ENCODE measurements at regions not wholly inside any gene's neighbourhood (a gene's known extent, or its start where the extent isn't known, plus 50 kb on each side); places are given as distances from the start of the nearest gene placed in this dataset.

- Histone ChIP-seq H3K4me3 (ENCODE audit: low read length) (no peak overlapping the region), H3K4me1 (ENCODE audit: control insufficient read depth, insufficient read depth, low read length) (no peaks in the 10 kb centered on the region), H3K36me3 (ENCODE audit: control insufficient read depth, insufficient read depth, low read length) (no peaks in the 10 kb centered on the region), H3K27ac (ENCODE audit: low read length) (no peak overlapping the region), H3K9me3 (ENCODE audit: control insufficient read depth, insufficient read depth, low read length) (no peaks in the 10 kb centered on the region), H3K27me3 (ENCODE audit: control insufficient read depth, insufficient read depth, low read length) (no peaks in the 10 kb centered on the region)
- no peak for DNase-seq (ENCODE audit: low read depth, low spot score)
- WGBS (ENCODE audit: insufficient coverage, insufficient read length) = no CpG with 5 or more reads among the region's 3 CpGs
Observed at GRCh38 chr3:166499636-166500035, 662.4 kb upstream of the BCHE start.

- WGBS (ENCODE audit: insufficient coverage, insufficient read length) = no CpG with 5 or more reads among the region's 3 CpGs
- Histone ChIP-seq H3K36me3 (ENCODE audit: control insufficient read depth, insufficient read depth, low read length) (no peaks in the 10 kb centered on the region), H3K9me3 (ENCODE audit: control insufficient read depth, insufficient read depth, low read length) (no peaks in the 10 kb centered on the region), H3K4me1 (ENCODE audit: control insufficient read depth, insufficient read depth, low read length) (no peaks in the 10 kb centered on the region), H3K4me3 (ENCODE audit: low read length) (no peak overlapping the region), H3K27me3 (ENCODE audit: control insufficient read depth, insufficient read depth, low read length) (no peaks in the 10 kb centered on the region), H3K27ac (ENCODE audit: low read length) (no peak overlapping the region)
- DNase-seq (ENCODE audit: low read depth, low spot score) = no peak
Observed at GRCh38 chr3:166498446-166498845, 661.2 kb upstream of the BCHE start.

- no peaks in the 10 kb centered on the region for H3K36me3 ChIP-seq (ENCODE audit: control insufficient read depth, insufficient read depth, low read length)
- no peak overlapping the region for H3K4me3 ChIP-seq (ENCODE audit: low read length)
- no peaks in the 10 kb centered on the region; the same call in 1 of the 2 replicates for H3K4me1 ChIP-seq (ENCODE audit: control insufficient read depth, insufficient read depth, low read length)
- H3K9me3 ChIP-seq (ENCODE audit: control insufficient read depth, insufficient read depth, low read length) = no peaks in the 10 kb centered on the region
- DNase-seq (ENCODE audit: low read depth, low spot score) = no peak
- no CpG with 5 or more reads among the region's 10 CpGs for WGBS (ENCODE audit: insufficient coverage, insufficient read length)
- no peak overlapping the region for H3K27ac ChIP-seq (ENCODE audit: low read length)
- no peaks in the 10 kb centered on the region for H3K27me3 ChIP-seq (ENCODE audit: control insufficient read depth, insufficient read depth, low read length)
Observed at GRCh38 chr3:166489826-166490225, 652.6 kb upstream of the BCHE start.

GRCh38 chr3:166488977-166489672 lies 651.9 kb upstream of the BCHE start:
- Histone ChIP-seq H3K4me1 (ENCODE audit: control insufficient read depth, insufficient read depth, low read length) (no peaks in the 10 kb centered on the region; the same call in 1 of the 2 replicates), H3K27ac (ENCODE audit: low read length) (no peak overlapping the region), H3K9me3 (ENCODE audit: control insufficient read depth, insufficient read depth, low read length) (no peaks in the 10 kb centered on the region), H3K27me3 (ENCODE audit: control insufficient read depth, insufficient read depth, low read length) (no peaks in the 10 kb centered on the region), H3K36me3 (ENCODE audit: control insufficient read depth, insufficient read depth, low read length) (no peaks in the 10 kb centered on the region), H3K4me3 (ENCODE audit: low read length) (no peak overlapping the region)
- WGBS (ENCODE audit: insufficient coverage, insufficient read length) = no CpG with 5 or more reads among the region's 5 CpGs
- no peak for DNase-seq (ENCODE audit: low read depth, low spot score)

GRCh38 chr3:166484470-166484869 lies 647.2 kb upstream of the BCHE start:
- H3K4me3 ChIP-seq (ENCODE audit: low read length) = no peak overlapping the region
- no peak overlapping the region for H3K27ac ChIP-seq (ENCODE audit: low read length)
- no peaks in the 10 kb centered on the region for H3K9me3 ChIP-seq (ENCODE audit: control insufficient read depth, insufficient read depth, low read length)
- DNase-seq (ENCODE audit: low read depth, low spot score) = no peak
- no peaks in the 10 kb centered on the region for H3K27me3 ChIP-seq (ENCODE audit: control insufficient read depth, insufficient read depth, low read length)
- WGBS (ENCODE audit: insufficient coverage, insufficient read length) = no CpG with 5 or more reads among the region's 3 CpGs
- H3K4me1 ChIP-seq (ENCODE audit: control insufficient read depth, insufficient read depth, low read length) = no peaks in the 10 kb centered on the region; the same call in 1 of the 2 replicates
- no peaks in the 10 kb centered on the region for H3K36me3 ChIP-seq (ENCODE audit: control insufficient read depth, insufficient read depth, low read length)

GRCh38 chr3:166481340-166481739 lies 644.1 kb upstream of the BCHE start:
- H3K4me1 ChIP-seq (ENCODE audit: control insufficient read depth, insufficient read depth, low read length) = no peaks in the 10 kb centered on the region
- no peak overlapping the region for H3K4me3 ChIP-seq (ENCODE audit: low read length)
- no peaks in the 10 kb centered on the region for H3K27me3 ChIP-seq (ENCODE audit: control insufficient read depth, insufficient read depth, low read length)
- H3K9me3 ChIP-seq (ENCODE audit: control insufficient read depth, insufficient read depth, low read length) = no peaks in the 10 kb centered on the region; the same call in 1 of the 2 replicates
- H3K27ac ChIP-seq (ENCODE audit: low read length) = no peak overlapping the region
- DNase-seq (ENCODE audit: low read depth, low spot score) = no peak
- H3K36me3 ChIP-seq (ENCODE audit: control insufficient read depth, insufficient read depth, low read length) = no peaks in the 10 kb centered on the region

- H3K4me1 ChIP-seq (ENCODE audit: control insufficient read depth, insufficient read depth, low read length) = no peaks in the 10 kb centered on the region
- H3K9me3 ChIP-seq (ENCODE audit: control insufficient read depth, insufficient read depth, low read length) = no peaks in the 10 kb centered on the region; the same call in 1 of the 2 replicates
- no peak for DNase-seq (ENCODE audit: low read depth, low spot score)
- WGBS (ENCODE audit: insufficient coverage, insufficient read length) = no CpG with 5 or more reads among the region's 3 CpGs
- H3K36me3 ChIP-seq (ENCODE audit: control insufficient read depth, insufficient read depth, low read length) = no peaks in the 10 kb centered on the region
- no peak overlapping the region for H3K27ac ChIP-seq (ENCODE audit: low read length)
- no peak overlapping the region for H3K4me3 ChIP-seq (ENCODE audit: low read length)
- no peaks in the 10 kb centered on the region for H3K27me3 ChIP-seq (ENCODE audit: control insufficient read depth, insufficient read depth, low read length)
Observed at GRCh38 chr3:166478356-166478755, 641.1 kb upstream of the BCHE start.

GRCh38 chr3:166473501-166473900 lies 636.3 kb upstream of the BCHE start:
- Histone ChIP-seq H3K9me3 (ENCODE audit: control insufficient read depth, insufficient read depth, low read length) (no peaks in the 10 kb centered on the region), H3K4me3 (ENCODE audit: low read length) (no peak overlapping the region), H3K36me3 (ENCODE audit: control insufficient read depth, insufficient read depth, low read length) (no peaks in the 10 kb centered on the region), H3K27ac (ENCODE audit: low read length) (no peak overlapping the region), H3K4me1 (ENCODE audit: control insufficient read depth, insufficient read depth, low read length) (no peaks in the 10 kb centered on the region), H3K27me3 (ENCODE audit: control insufficient read depth, insufficient read depth, low read length) (no peaks in the 10 kb centered on the region)
- WGBS (ENCODE audit: insufficient coverage, insufficient read length) = no CpG with 5 or more reads among the region's 2 CpGs
- DNase-seq (ENCODE audit: low read depth, low spot score) = no peak

GRCh38 chr3:166472015-166472414 lies 634.8 kb upstream of the BCHE start:
- H3K27me3 ChIP-seq (ENCODE audit: control insufficient read depth, insufficient read depth, low read length) = no peaks in the 10 kb centered on the region
- no peak for DNase-seq (ENCODE audit: low read depth, low spot score)
- WGBS (ENCODE audit: insufficient coverage, insufficient read length) = no CpG with 5 or more reads among the region's 1 CpG

GRCh38 chr3:166471074-166471767 lies 634.0 kb upstream of the BCHE start:
- Histone ChIP-seq H3K4me1 (ENCODE audit: control insufficient read depth, insufficient read depth, low read length) (no peaks in the 10 kb centered on the region), H3K9me3 (ENCODE audit: control insufficient read depth, insufficient read depth, low read length) (no peaks in the 10 kb centered on the region), H3K27me3 (ENCODE audit: control insufficient read depth, insufficient read depth, low read length) (no peaks in the 10 kb centered on the region), H3K4me3 (ENCODE audit: low read length) (no peak overlapping the region), H3K36me3 (ENCODE audit: control insufficient read depth, insufficient read depth, low read length) (no peaks in the 10 kb centered on the region), H3K27ac (ENCODE audit: low read length) (no peak overlapping the region)
- no peak for DNase-seq (ENCODE audit: low read depth, low spot score)
- no CpG with 5 or more reads among the region's 4 CpGs for WGBS (ENCODE audit: insufficient coverage, insufficient read length)

More at GRCh38 chr3:166472015-166472414, 634.8 kb upstream of the BCHE start:
- H3K36me3 ChIP-seq (ENCODE audit: control insufficient read depth, insufficient read depth, low read length) = no peaks in the 10 kb centered on the region
- no peak overlapping the region for H3K27ac ChIP-seq (ENCODE audit: low read length)
- H3K9me3 ChIP-seq (ENCODE audit: control insufficient read depth, insufficient read depth, low read length) = no peaks in the 10 kb centered on the region
- H3K4me1 ChIP-seq (ENCODE audit: control insufficient read depth, insufficient read depth, low read length) = no peaks in the 10 kb centered on the region
- H3K4me3 ChIP-seq (ENCODE audit: low read length) = no peak overlapping the region

Data from iPS DF 6.9 (cell line).